ENCODE measurements at regions not wholly inside any gene's neighbourhood (a gene's known extent, or its start where the extent isn't known, plus 50 kb on each side); places are given as distances from the start of the nearest gene placed in this dataset.

DNA sequence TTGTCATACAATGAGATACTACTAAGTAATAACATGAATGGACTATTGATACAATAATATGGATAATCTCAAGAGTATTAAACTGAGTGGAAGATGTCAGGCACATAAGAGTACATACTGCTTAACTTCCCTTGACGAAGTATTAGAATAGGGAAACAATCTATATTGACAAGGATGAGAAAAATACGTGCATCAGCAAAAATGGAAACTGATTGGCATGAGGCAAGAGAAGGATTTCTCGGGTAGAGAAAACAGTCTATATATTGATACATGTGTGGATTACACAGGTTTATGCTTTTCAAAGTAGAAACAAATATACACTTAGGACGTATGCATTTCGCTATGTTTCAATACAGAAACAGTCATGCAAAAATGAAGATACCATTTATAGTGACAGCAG, 57.4 kb downstream of the PRR20E start:
- Histone ChIP-seq H3K4me2 (ENCODE audit: low read length) (no peak overlapping the region), H3K9ac (ENCODE audit: low read length) (no peak overlapping the region), H3F3A (ENCODE audit: low read length, unreplicated experiment) (no peaks in the 10 kb centered on the region), H3K36me3 (ENCODE audit: low read depth, low read length) (no peaks in the 10 kb centered on the region), H3K9me3 (ENCODE audit: low read length) (no peaks in the 10 kb centered on the region), H4K20me1 (ENCODE audit: low read length) (no peaks in the 10 kb centered on the region), H3K4me3 (ENCODE audit: low read length) (no peak overlapping the region), H3K27me3 (ENCODE audit: low read length) (no peaks in the 10 kb centered on the region), H3K27ac (ENCODE audit: low read length) (no peak overlapping the region), H3K79me2 (ENCODE audit: low read length) (no peaks in the 10 kb centered on the region), H2AFZ (ENCODE audit: low read length) (no peak overlapping the region), H3K4me1 (ENCODE audit: insufficient read depth, low read length) (no peaks in the 10 kb centered on the region), H3K9me2 (replicated peaks; ENCODE audit: low read length) (no peaks in the 10 kb centered on the region)
- DNase-seq: no peak
- intact Hi-C loops (cut with micrococcal nuclease): no loop called here
- POLR2A ChIA-PET (ENCODE audit: unreplicated experiment): no interaction called here
- CTCF ChIA-PET: no interaction called here
- no TSS peak for BruUV-seq (replicated peaks)
- no peak for ATAC-seq
- TF ChIP-seq EZH2 (IDR thresholded peaks at IDR 0.05; ENCODE audit: low read length, unreplicated experiment) (no peak), EZH2phosphoT487 (IDR thresholded peaks at IDR 0.05; ENCODE audit: borderline replicate concordance, low read length) (no peak)
- TF ChIP-seq, protein P1, sequence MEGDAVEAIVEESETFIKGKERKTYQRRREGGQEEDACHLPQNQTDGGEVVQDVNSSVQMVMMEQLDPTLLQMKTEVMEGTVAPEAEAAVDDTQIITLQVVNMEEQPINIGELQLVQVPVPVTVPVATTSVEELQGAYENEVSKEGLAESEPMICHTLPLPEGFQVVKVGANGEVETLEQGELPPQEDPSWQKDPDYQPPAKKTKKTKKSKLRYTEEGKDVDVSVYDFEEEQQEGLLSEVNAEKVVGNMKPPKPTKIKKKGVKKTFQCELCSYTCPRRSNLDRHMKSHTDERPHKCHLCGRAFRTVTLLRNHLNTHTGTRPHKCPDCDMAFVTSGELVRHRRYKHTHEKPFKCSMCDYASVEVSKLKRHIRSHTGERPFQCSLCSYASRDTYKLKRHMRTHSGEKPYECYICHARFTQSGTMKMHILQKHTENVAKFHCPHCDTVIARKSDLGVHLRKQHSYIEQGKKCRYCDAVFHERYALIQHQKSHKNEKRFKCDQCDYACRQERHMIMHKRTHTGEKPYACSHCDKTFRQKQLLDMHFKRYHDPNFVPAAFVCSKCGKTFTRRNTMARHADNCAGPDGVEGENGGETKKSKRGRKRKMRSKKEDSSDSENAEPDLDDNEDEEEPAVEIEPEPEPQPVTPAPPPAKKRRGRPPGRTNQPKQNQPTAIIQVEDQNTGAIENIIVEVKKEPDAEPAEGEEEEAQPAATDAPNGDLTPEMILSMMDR (conservative IDR thresholded peaks at IDR 0.05; ENCODE audit: low read depth, low read length): no peak

DNA sequence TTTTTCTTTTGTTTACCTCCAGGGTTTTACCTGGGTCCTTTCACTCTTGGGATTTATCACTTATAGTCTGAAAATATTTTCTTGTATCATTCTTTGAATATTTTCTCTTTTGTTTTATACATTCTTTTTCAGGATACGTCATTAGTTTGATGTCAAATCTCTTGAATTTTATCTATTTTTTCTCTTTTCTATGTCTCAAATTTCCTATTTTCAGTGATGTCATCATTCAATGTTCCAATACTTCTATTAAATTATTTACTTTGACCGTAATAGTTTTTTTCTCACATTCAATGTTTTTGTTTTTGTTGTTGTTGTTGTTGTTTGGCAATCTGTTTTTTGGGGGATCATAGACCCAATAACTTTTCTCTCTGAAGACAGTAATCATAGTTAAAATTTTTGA, 83.5 kb downstream of the PRR20E start:
- ATAC-seq: no peak
- Histone ChIP-seq H3K4me2 (ENCODE audit: low read length) (no peak overlapping the region), H3K9me2 (replicated peaks; ENCODE audit: low read length) (no peaks in the 10 kb centered on the region), H3K27ac (ENCODE audit: low read length) (no peak overlapping the region), H2AFZ (ENCODE audit: low read length) (no peak overlapping the region), H3F3A (ENCODE audit: low read length, unreplicated experiment) (no peaks in the 10 kb centered on the region), H3K9ac (ENCODE audit: low read length) (no peak overlapping the region), H3K4me3 (ENCODE audit: low read length) (no peak overlapping the region), H4K20me1 (ENCODE audit: low read length) (no peaks in the 10 kb centered on the region), H3K27me3 (ENCODE audit: low read length) (no peaks in the 10 kb centered on the region), H3K36me3 (ENCODE audit: low read depth, low read length) (no peaks in the 10 kb centered on the region), H3K4me1 (ENCODE audit: insufficient read depth, low read length) (no peaks in the 10 kb centered on the region), H3K79me2 (ENCODE audit: low read length) (no peaks in the 10 kb centered on the region), H3K9me3 (ENCODE audit: low read length) (no peaks in the 10 kb centered on the region)
- DNase-seq: no peak
- CTCF ChIA-PET: no interaction called here
- TF ChIP-seq EZH2phosphoT487 (IDR thresholded peaks at IDR 0.05; ENCODE audit: borderline replicate concordance, low read length): no peak
- TF ChIP-seq, protein P1 (conservative IDR thresholded peaks at IDR 0.05; ENCODE audit: low read depth, low read length): no peak
- no peak for TF ChIP-seq EZH2 (IDR thresholded peaks at IDR 0.05; ENCODE audit: low read length, unreplicated experiment)
- POLR2A ChIA-PET (ENCODE audit: unreplicated experiment): no interaction called here
- intact Hi-C loops (cut with micrococcal nuclease): no loop called here
- no TSS peak for BruUV-seq (replicated peaks)

DNA sequence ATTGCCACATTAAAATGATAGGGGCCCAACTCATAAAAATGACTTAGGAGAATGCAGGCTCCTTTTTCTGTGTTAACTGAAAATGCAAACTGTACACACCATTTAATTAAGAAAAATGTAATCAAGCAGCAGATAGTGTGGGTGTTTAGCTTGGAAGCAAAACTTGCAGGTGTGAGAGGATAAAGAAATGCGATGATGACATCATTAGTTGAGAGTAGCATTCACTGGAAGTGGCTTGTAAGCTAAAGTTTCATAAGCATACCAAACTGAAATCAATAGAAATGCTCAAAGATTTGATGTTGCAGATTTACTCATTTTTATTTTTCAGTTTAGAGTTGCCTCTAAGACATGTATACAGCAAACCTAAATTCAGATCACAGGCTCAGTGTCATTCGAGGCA, 86.6 kb downstream of the PRR20E start:
- H3K4me3 ChIP-seq (ENCODE audit: low read length): no peak overlapping the region
- H3K27ac ChIP-seq (ENCODE audit: low read length): no peak overlapping the region
- H3F3A ChIP-seq (ENCODE audit: low read length, unreplicated experiment): no peaks in the 10 kb centered on the region
- no peaks in the 10 kb centered on the region for H3K79me2 ChIP-seq (ENCODE audit: low read length)
- no peak overlapping the region for H3K4me2 ChIP-seq (ENCODE audit: low read length)
- no peaks in the 10 kb centered on the region for H3K9me3 ChIP-seq (ENCODE audit: low read length)
- no peak overlapping the region for H2AFZ ChIP-seq (ENCODE audit: low read length)
- CTCF ChIA-PET: no interaction called here
- H3K4me1 ChIP-seq (ENCODE audit: insufficient read depth, low read length): no peaks in the 10 kb centered on the region
- H3K27me3 ChIP-seq (ENCODE audit: low read length): no peaks in the 10 kb centered on the region
- H3K9me2 ChIP-seq (replicated peaks; ENCODE audit: low read length): no peaks in the 10 kb centered on the region
- no peak for TF ChIP-seq EZH2 (IDR thresholded peaks at IDR 0.05; ENCODE audit: low read length, unreplicated experiment)
- TF ChIP-seq, protein P1 (conservative IDR thresholded peaks at IDR 0.05; ENCODE audit: low read depth, low read length): no peak
- no peak for TF ChIP-seq EZH2phosphoT487 (IDR thresholded peaks at IDR 0.05; ENCODE audit: borderline replicate concordance, low read length)
- POLR2A ChIA-PET (ENCODE audit: unreplicated experiment): no interaction called here
- no peaks in the 10 kb centered on the region for H4K20me1 ChIP-seq (ENCODE audit: low read length)
- no peaks in the 10 kb centered on the region for H3K36me3 ChIP-seq (ENCODE audit: low read depth, low read length)
- no peak overlapping the region for H3K9ac ChIP-seq (ENCODE audit: low read length)
- no peak for DNase-seq
- ATAC-seq: no peak
- intact Hi-C loops (cut with micrococcal nuclease): no loop called here
- BruUV-seq (replicated peaks): no TSS peak
